ENCODE measurements at regions not wholly inside any gene's neighbourhood (a gene's known extent, or its start where the extent isn't known, plus 50 kb on each side); places are given as distances from the start of the nearest gene placed in this dataset.
"Not testable (repeated sequence)": the region's sequence is repeated elsewhere in the genome, so short reads cannot be mapped to it uniquely, and the experiment has no call there.

- peak; percentile 6 to 18 for DNase-seq
These were observed 58.0 kb downstream of the CGGBP1 start for GRCh38 chr3:88000853-88001252.

GRCh38 chr3:87997966-87998365 lies 60.8 kb downstream of the CGGBP1 start:
- DNase-seq: no peak

- DNase-seq: peak; percentile 35 to 41
These were observed 61.5 kb downstream of the CGGBP1 start for GRCh38 chr3:87997298-87997697.

- DNase-seq: no peak
These were observed 61.9 kb downstream of the CGGBP1 start for GRCh38 chr3:87996882-87997281.

- no peak for DNase-seq
These were observed 65.2 kb downstream of the CGGBP1 start for GRCh38 chr3:87993566-87993965.

- no peak for DNase-seq
These were observed 70.9 kb downstream of the CGGBP1 start for GRCh38 chr3:87987952-87988351.

- no peak for DNase-seq
These were observed 76.4 kb downstream of the CGGBP1 start for GRCh38 chr3:87982421-87982820.

GRCh38 chr3:87979527-87979926 lies 79.3 kb downstream of the CGGBP1 start:
- DNase-seq: no peak

- DNase-seq: no peak
These were observed 81.0 kb downstream of the CGGBP1 start for GRCh38 chr3:87977765-87978164.

GRCh38 chr3:87975716-87976115 lies 83.1 kb downstream of the CGGBP1 start:
- DNase-seq: no peak

- no peak for DNase-seq
These were observed 84.9 kb downstream of the CGGBP1 start for GRCh38 chr3:87973906-87974305.

GRCh38 chr3:87969620-87970019 lies 89.2 kb downstream of the CGGBP1 start:
- no peak for DNase-seq

- no peak for DNase-seq
These were observed 90.1 kb downstream of the CGGBP1 start for GRCh38 chr3:87968668-87969067.

GRCh38 chr3:87958289-87958688 lies 100.5 kb downstream of the CGGBP1 start:
- DNase-seq: no peak

GRCh38 chr3:87957575-87957974 lies 101.2 kb downstream of the CGGBP1 start:
- no peak for DNase-seq

GRCh38 chr3:87949879-87950208 lies 109.0 kb downstream of the CGGBP1 start:
- DNase-seq: no peak

GRCh38 chr3:87949189-87949878 lies 109.5 kb downstream of the CGGBP1 start:
- no peak for DNase-seq

GRCh38 chr3:87946007-87946406 lies 112.8 kb downstream of the CGGBP1 start:
- DNase-seq: not testable (repeated sequence)

- not testable (repeated sequence) for DNase-seq
These were observed 116.5 kb downstream of the CGGBP1 start for GRCh38 chr3:87942256-87942655.

- DNase-seq: no peak
These were observed 134.3 kb downstream of the CGGBP1 start for GRCh38 chr3:87924485-87924884.

- no peak for DNase-seq
These were observed 138.3 kb downstream of the CGGBP1 start for GRCh38 chr3:87920549-87920948.

GRCh38 chr3:87901141-87901540 lies 157.7 kb downstream of the CGGBP1 start:
- no peak for DNase-seq

- no peak for DNase-seq
These were observed 158.7 kb downstream of the CGGBP1 start for GRCh38 chr3:87900061-87900460.

- DNase-seq: no peak
These were observed 159.8 kb downstream of the CGGBP1 start for GRCh38 chr3:87898971-87899370.

- no peak for DNase-seq
These were observed 162.8 kb downstream of the CGGBP1 start for GRCh38 chr3:87895983-87896382.
